ENCODE measurements at regions not wholly inside any gene's neighbourhood (a gene's known extent, or its start where the extent isn't known, plus 50 kb on each side); places are given as distances from the start of the nearest gene placed in this dataset.

GRCh38 chr3:105014631-105015030 lies 352.1 kb upstream of the ALCAM start:
- H3K27me3 ChIP-seq = no peaks in the 10 kb centered on the region
- H3K27me3 Mint-ChIP-seq (ENCODE audit: insufficient read depth, low read depth) = no peaks in the 10 kb centered on the region
- peaks cover 19% of the 10 kb centered on the region for H3F3A ChIP-seq (ENCODE audit: low read depth)
- H3K4me1 ChIP-seq = peaks cover 18% of the 10 kb centered on the region
- no peaks in the 10 kb centered on the region for H4K20me1 ChIP-seq (ENCODE audit: low read depth)
- no peak overlapping the region for H3K27ac ChIP-seq
- H3K4me2 ChIP-seq = no peak overlapping the region
- DNase-seq (ENCODE audit: low spot score) = no peak
- no peak overlapping the region for H2AFZ ChIP-seq (replicated peaks)
- H3K4me3 ChIP-seq = no peak overlapping the region
- H3K79me2 ChIP-seq (ENCODE audit: low read depth) = no peaks in the 10 kb centered on the region
- H3K36me3 ChIP-seq = no peaks in the 10 kb centered on the region
- no peaks in the 10 kb centered on the region for H3K9me3 Mint-ChIP-seq
- TF ChIP-seq EZH2 (IDR thresholded peaks at IDR 0.05) = no peak
- TF ChIP-seq CTCF (IDR thresholded peaks at IDR 0.05) = no peak
- peaks cover 10% of the 10 kb centered on the region for H3K4me1 Mint-ChIP-seq
- no peaks in the 10 kb centered on the region for H3K9me3 ChIP-seq (ENCODE audit: low read depth)
- H3K4me3 Mint-ChIP-seq = no peak overlapping the region
- H3K27ac Mint-ChIP-seq = no peak overlapping the region
- H3K36me3 Mint-ChIP-seq = no peaks in the 10 kb centered on the region
- no peak overlapping the region for H3K9ac ChIP-seq

GRCh38 chr3:105022813-105023212 lies 343.9 kb upstream of the ALCAM start:
- H3K36me3 ChIP-seq = no peaks in the 10 kb centered on the region
- Mint-ChIP-seq H3K27me3 (ENCODE audit: insufficient read depth, low read depth) (no peaks in the 10 kb centered on the region), H3K36me3 (no peaks in the 10 kb centered on the region), H3K4me1 (no peaks in the 10 kb centered on the region), H3K4me3 (no peak overlapping the region), H3K27ac (no peak overlapping the region), H3K9me3 (no peaks in the 10 kb centered on the region)
- no peaks in the 10 kb centered on the region for H3K4me1 ChIP-seq
- no peak overlapping the region for H3K27ac ChIP-seq
- H3K27me3 ChIP-seq = no peaks in the 10 kb centered on the region
- no peaks in the 10 kb centered on the region for H3K9me3 ChIP-seq (ENCODE audit: low read depth)
- no peaks in the 10 kb centered on the region for H3F3A ChIP-seq (ENCODE audit: low read depth)
- TF ChIP-seq EZH2 (IDR thresholded peaks at IDR 0.05) (no peak), CTCF (IDR thresholded peaks at IDR 0.05) (no peak), EZH2phosphoT487 (IDR thresholded peaks at IDR 0.05) (no peak)
- H3K4me2 ChIP-seq = no peak overlapping the region
- no peak overlapping the region for H2AFZ ChIP-seq (replicated peaks)
- no peaks in the 10 kb centered on the region for H3K79me2 ChIP-seq (ENCODE audit: low read depth)
- no peaks in the 10 kb centered on the region for H4K20me1 ChIP-seq (ENCODE audit: low read depth)
- DNase-seq (ENCODE audit: low spot score) = peak; percentile 20
- H3K9ac ChIP-seq = no peak overlapping the region
- no peak overlapping the region for H3K4me3 ChIP-seq

GRCh38 chr3:105030211-105030610 lies 336.5 kb upstream of the ALCAM start:
- no peak overlapping the region for H2AFZ ChIP-seq (replicated peaks)
- H3F3A ChIP-seq (ENCODE audit: low read depth) = no peaks in the 10 kb centered on the region
- no peaks in the 10 kb centered on the region for H3K36me3 ChIP-seq
- Mint-ChIP-seq H3K9me3 (no peaks in the 10 kb centered on the region), H3K27me3 (ENCODE audit: insufficient read depth, low read depth) (no peaks in the 10 kb centered on the region), H3K36me3 (no peaks in the 10 kb centered on the region), H3K27ac (no peak overlapping the region), H3K4me3 (no peak overlapping the region), H3K4me1 (no peaks in the 10 kb centered on the region)
- no peak for TF ChIP-seq EZH2 (IDR thresholded peaks at IDR 0.05)
- TF ChIP-seq CTCF (IDR thresholded peaks at IDR 0.05) = no peak
- TF ChIP-seq EZH2phosphoT487 (IDR thresholded peaks at IDR 0.05) = no peak
- H3K9me3 ChIP-seq (ENCODE audit: low read depth) = no peaks in the 10 kb centered on the region
- H3K4me3 ChIP-seq = no peak overlapping the region
- no peak overlapping the region for H3K4me2 ChIP-seq
- H3K4me1 ChIP-seq = no peaks in the 10 kb centered on the region
- no peak for DNase-seq (ENCODE audit: low spot score)
- no peak overlapping the region for H3K27ac ChIP-seq
- H3K9ac ChIP-seq = no peak overlapping the region
- no peaks in the 10 kb centered on the region for H4K20me1 ChIP-seq (ENCODE audit: low read depth)
- no peaks in the 10 kb centered on the region for H3K27me3 ChIP-seq
- no peaks in the 10 kb centered on the region for H3K79me2 ChIP-seq (ENCODE audit: low read depth)

GRCh38 chr3:105032541-105032940 lies 334.2 kb upstream of the ALCAM start:
- no peaks in the 10 kb centered on the region for H3K36me3 Mint-ChIP-seq
- H3K4me3 ChIP-seq = no peak overlapping the region
- H3K79me2 ChIP-seq (ENCODE audit: low read depth) = no peaks in the 10 kb centered on the region
- no peaks in the 10 kb centered on the region for H3K9me3 ChIP-seq (ENCODE audit: low read depth)
- H3K4me3 Mint-ChIP-seq = no peak overlapping the region
- no peaks in the 10 kb centered on the region for H3K4me1 ChIP-seq
- no peaks in the 10 kb centered on the region for H3F3A ChIP-seq (ENCODE audit: low read depth)
- TF ChIP-seq CTCF (IDR thresholded peaks at IDR 0.05) (no peak), EZH2 (IDR thresholded peaks at IDR 0.05) (no peak), EZH2phosphoT487 (IDR thresholded peaks at IDR 0.05) (no peak)
- H3K27me3 ChIP-seq = no peaks in the 10 kb centered on the region
- H3K27ac ChIP-seq = no peak overlapping the region
- no peak overlapping the region for H3K9ac ChIP-seq
- H3K36me3 ChIP-seq = no peaks in the 10 kb centered on the region
- no peaks in the 10 kb centered on the region for H4K20me1 ChIP-seq (ENCODE audit: low read depth)
- H2AFZ ChIP-seq (replicated peaks) = no peak overlapping the region
- no peaks in the 10 kb centered on the region for H3K27me3 Mint-ChIP-seq (ENCODE audit: insufficient read depth, low read depth)
- no peak overlapping the region for H3K4me2 ChIP-seq
- H3K27ac Mint-ChIP-seq = no peak overlapping the region
- no peaks in the 10 kb centered on the region for H3K9me3 Mint-ChIP-seq
- DNase-seq (ENCODE audit: low spot score) = no peak
- H3K4me1 Mint-ChIP-seq = no peaks in the 10 kb centered on the region

Measured in neural progenitor cell (in vitro differentiated cells).